Thoracic aorta (tissue), 2 donors: ENCODE measurements at regions not wholly inside any gene's neighbourhood (a gene's known extent, or its start where the extent isn't known, plus 50 kb on each side); places are given as distances from the start of the nearest gene placed in this dataset.

Experiments used
- ATAC-seq: fragments of 150-250 bp; one replicate; pipeline ENCODE4 v1.8.0; 2017; ENCODE audit warnings: low read depth; ENCODE audit not compliant: insufficient number of reproducible peaks, low FRiP score
- DNase-seq: peaks from one replicate; pipeline ENCODE4 v3.0.0-alpha.2; 2020; ENCODE audit warnings: low spot score
- H3K27ac ChIP-seq, 2 donors: fragments of 200-600 bp; sonication (generic); 1 replicate in 1 of 2; 2 replicates in 1 of 2; pipeline ENCODE4 v1.5.1; 2016; ENCODE audit warnings: mild to moderate bottlenecking in 2 of 2, moderate library complexity in 2 of 2
- H3K27me3 ChIP-seq: fragments of 200-600 bp; sonication (generic); replicated peaks from 2 replicates; pipeline ENCODE4 v1.6.0; 2016; ENCODE audit warnings: mild to moderate bottlenecking; ENCODE audit not compliant: insufficient read depth
- H3K36me3 ChIP-seq: fragments of 200-600 bp; sonication (generic); one replicate; pipeline ENCODE4 v1.5.1; 2016
- H3K4me1 ChIP-seq, 2 donors: fragments of 200-600 bp; sonication (generic); 1 replicate in 1 of 2; 2 replicates in 1 of 2; pipeline versions ENCODE4 v1.5.1 to v1.6.0; 2016; ENCODE audit warnings: low read depth in 2 of 2, mild to moderate bottlenecking in 1 of 2; ENCODE audit not compliant: control insufficient read depth in 1 of 2
- H3K4me3 ChIP-seq: fragments of 200-600 bp; sonication (generic); 2 replicates; pipeline ENCODE4 v1.5.1; 2016; ENCODE audit warnings: mild to moderate bottlenecking
- H3K9me3 ChIP-seq: fragments of 200-600 bp; sonication (generic); 2 replicates; pipeline ENCODE4 v1.5.1; 2016
- CTCF ChIP-seq: fragments of 200-600 bp; sonication (generic); IDR thresholded peaks from one replicate; pipeline ENCODE4 v1.5.1; 2019; ENCODE audit warnings: antibody characterized with exemption

- no peak for TF ChIP-seq CTCF
- Histone ChIP-seq H3K4me1 (peaks cover 5 to 17% of the 10 kb centered on the region in 2 donors), H3K4me3 (no peak overlapping the region), H3K27me3 (no peaks in the 10 kb centered on the region), H3K9me3 (no peaks in the 10 kb centered on the region), H3K27ac (no peak overlapping the region), H3K36me3 (no peaks in the 10 kb centered on the region)
- no peak for DNase-seq
- no peak for ATAC-seq
These were observed 489.7 kb downstream of the MIAT start for GRCh38 chr22:27146866-27147633.

- no peak overlapping the region for H3K4me3 ChIP-seq
- TF ChIP-seq CTCF: no peak
- no peaks in the 10 kb centered on the region for H3K9me3 ChIP-seq
- DNase-seq (no peak), ATAC-seq (no peak)
- H3K27me3 ChIP-seq: no peaks in the 10 kb centered on the region
- no peak overlapping the region for H3K27ac ChIP-seq
- no peaks in the 10 kb centered on the region for H3K36me3 ChIP-seq
- H3K4me1 ChIP-seq: peaks cover 5 to 17% of the 10 kb centered on the region in 2 donors
These were observed 490.7 kb downstream of the MIAT start for GRCh38 chr22:27148055-27148454.

DNA sequence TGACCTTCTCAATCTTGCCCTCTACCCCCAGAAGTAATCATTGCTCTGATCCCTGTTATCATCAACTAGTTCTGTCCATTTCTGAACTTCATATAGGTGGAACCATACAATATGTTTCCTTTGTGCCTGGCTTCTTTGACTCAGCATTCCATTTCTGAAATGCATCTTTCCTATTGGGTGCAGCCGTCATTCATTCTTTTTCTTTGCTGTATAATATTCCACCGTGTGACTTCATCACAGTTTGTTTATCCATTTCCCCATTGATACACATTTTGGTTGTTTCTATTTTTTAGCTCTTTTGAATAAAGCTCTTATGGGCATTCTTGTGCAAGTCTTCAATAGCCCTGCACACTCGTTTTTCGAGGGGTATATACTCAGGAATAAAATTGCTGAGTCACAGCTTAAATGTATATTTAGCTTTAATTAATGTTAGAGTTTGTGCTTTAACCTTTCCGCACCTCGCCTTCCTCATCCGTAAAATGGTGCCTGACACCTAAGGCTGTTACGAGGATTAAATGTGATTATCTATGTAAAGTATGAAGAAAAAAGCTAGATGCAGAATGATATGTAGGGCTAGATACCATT lies 491.6 kb downstream of the MIAT start:
- DNase-seq (no peak), ATAC-seq (no peak)
- no peaks in the 10 kb centered on the region for H3K9me3 ChIP-seq
- H3K27ac ChIP-seq: no peak overlapping the region
- peaks cover 5 to 17% of the 10 kb centered on the region in 2 donors for H3K4me1 ChIP-seq
- H3K36me3 ChIP-seq: no peaks in the 10 kb centered on the region
- no peak overlapping the region for H3K4me3 ChIP-seq
- no peaks in the 10 kb centered on the region for H3K27me3 ChIP-seq
- no peak for TF ChIP-seq CTCF

GRCh38 chr22:27149921-27150543 lies 492.6 kb downstream of the MIAT start:
- Histone ChIP-seq H3K27ac (no peak overlapping the region), H3K36me3 (no peaks in the 10 kb centered on the region), H3K4me3 (no peak overlapping the region), H3K9me3 (no peaks in the 10 kb centered on the region), H3K27me3 (no peaks in the 10 kb centered on the region), H3K4me1 (peaks cover 5 to 17% of the 10 kb centered on the region in 2 donors)
- DNase-seq: no peak
- no peak for TF ChIP-seq CTCF
- no peak for ATAC-seq

DNA sequence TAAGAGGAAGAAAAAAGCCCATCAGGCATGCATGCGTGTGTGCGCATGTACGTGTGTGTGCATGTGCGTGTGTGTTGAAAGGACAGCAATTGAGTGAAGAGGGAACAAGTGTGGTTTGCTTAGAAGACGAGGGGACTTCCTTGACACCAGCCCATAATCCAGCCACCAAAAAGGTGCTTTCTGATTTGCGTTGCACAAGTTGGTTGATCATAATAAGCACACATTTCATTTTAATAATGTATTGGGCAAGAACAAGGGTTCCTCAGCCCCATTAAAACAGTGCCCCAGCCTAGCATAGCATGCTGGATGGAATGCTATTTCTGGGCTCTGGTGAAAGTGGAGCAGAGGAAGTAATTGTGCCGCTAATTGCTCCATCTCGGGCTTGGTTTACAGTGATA lies 493.2 kb downstream of the MIAT start:
- H3K27me3 ChIP-seq: no peaks in the 10 kb centered on the region
- H3K4me3 ChIP-seq: no peak overlapping the region
- H3K4me1 ChIP-seq: peaks cover 5 to 17% of the 10 kb centered on the region in 2 donors
- DNase-seq (no peak), ATAC-seq (no peak)
- H3K27ac ChIP-seq: no peak overlapping the region
- no peak for TF ChIP-seq CTCF
- H3K9me3 ChIP-seq: no peaks in the 10 kb centered on the region
- no peaks in the 10 kb centered on the region for H3K36me3 ChIP-seq
